Keratinocyte (primary cell): ENCODE measurements at regions not wholly inside any gene's neighbourhood (a gene's known extent, or its start where the extent isn't known, plus 50 kb on each side); places are given as distances from the start of the nearest gene placed in this dataset.

Experiments used
- DNase-seq: peaks from one replicate; pipeline ENCODE4 v3.0.0-alpha.2; 2011; ENCODE audit warnings: low read depth, missing footprints, low spot score
- FAIRE-seq: peaks from 2 replicates; lab custom pipeline; 2011; peaks lifted over from hg19 to GRCh38; lab: Jason Lieb, UNC
- H2AFZ ChIP-seq: 2 replicates; pipeline ENCODE4 v1.6.0; 2012; ENCODE audit warnings: low read length, control low read depth, inconsistent platforms; ENCODE audit not compliant: control insufficient read depth
- H3K27ac ChIP-seq: 2 replicates; pipeline ENCODE4 v1.5.1; 2011; ENCODE audit warnings: low read length; ENCODE audit not compliant: control insufficient read depth, insufficient read depth
- H3K27me3 ChIP-seq: 3 replicates; pipeline ENCODE4 v1.6.0; 2011; ENCODE audit warnings: low read length; ENCODE audit not compliant: control insufficient read depth, insufficient read depth; ENCODE audit errors: extremely low read depth
- H3K36me3 ChIP-seq, 2 experiments: 2 replicates in 1 of 2; 3 replicates in 1 of 2; pipeline ENCODE4 v1.5.1; 2011; ENCODE audit warnings: low read length in 2 of 2, mild to moderate bottlenecking in 1 of 2; ENCODE audit not compliant: control insufficient read depth in 2 of 2, insufficient read depth in 2 of 2; ENCODE audit errors: extremely low read depth in 1 of 2
- H3K4me1 ChIP-seq: 3 replicates; pipeline ENCODE4 v1.5.1; 2011; ENCODE audit warnings: low read length; ENCODE audit not compliant: control insufficient read depth, insufficient read depth; ENCODE audit errors: extremely low read depth
- H3K4me2 ChIP-seq: 3 replicates; pipeline ENCODE4 v1.6.0; 2011; ENCODE audit warnings: low read depth, low read length; ENCODE audit not compliant: control insufficient read depth, insufficient read depth; ENCODE audit errors: extremely low read depth
- H3K4me3 ChIP-seq, 3 experiments: fragments of 200-600 bp in 1 of 3; sonication (generic) in 1 of 3; 2 replicates in 2 of 3; 3 replicates in 1 of 3; pipeline ENCODE4 v1.5.1; 2011 to 2016; ENCODE audit warnings: low read length in 3 of 3, mild to moderate bottlenecking in 3 of 3, control low read depth in 2 of 3, inconsistent platforms in 1 of 3, low read depth in 1 of 3, mixed read lengths in 1 of 3, mixed run types in 1 of 3, moderate library complexity in 1 of 3; ENCODE audit not compliant: control insufficient read depth in 2 of 3, insufficient read depth in 2 of 3; ENCODE audit errors: extremely low read depth in 1 of 3
- H3K79me2 ChIP-seq: 2 replicates; pipeline ENCODE4 v1.6.0; 2012; ENCODE audit warnings: low read length; ENCODE audit not compliant: control insufficient read depth, insufficient read depth
- H3K9ac ChIP-seq: 3 replicates; pipeline ENCODE4 v1.6.0; 2011; ENCODE audit warnings: low read length; ENCODE audit not compliant: control insufficient read depth, insufficient read depth; ENCODE audit errors: extremely low read depth
- H3K9me1 ChIP-seq: 3 replicates; pipeline ENCODE4 v1.6.0; 2011; ENCODE audit warnings: low read length; ENCODE audit not compliant: control insufficient read depth, insufficient read depth; ENCODE audit errors: extremely low read depth
- H3K9me3 ChIP-seq: 2 replicates; pipeline ENCODE4 v1.5.1; 2012; ENCODE audit warnings: low read depth, low read length; ENCODE audit not compliant: control insufficient read depth
- H4K20me1 ChIP-seq: 3 replicates; pipeline ENCODE4 v1.6.0; 2011; ENCODE audit warnings: low read length; ENCODE audit not compliant: control insufficient read depth, insufficient read depth; ENCODE audit errors: extremely low read depth
- CTCF ChIP-seq, 3 experiments: IDR thresholded peaks in 1 of 3; conservative IDR thresholded peaks in 1 of 3; optimal IDR thresholded peaks in 1 of 3; 2 replicates in 2 of 3; 3 replicates in 1 of 3; pipeline versions ENCODE3 to v1.5.1; 2011; ENCODE audit warnings: low read length in 3 of 3, mild to moderate bottlenecking in 3 of 3, moderate library complexity in 2 of 3, control low read depth in 1 of 3, inconsistent platforms in 1 of 3; ENCODE audit not compliant: insufficient read depth in 2 of 3; ENCODE audit errors: extremely low read depth in 1 of 3
- EZH2 ChIP-seq: IDR thresholded peaks from one replicate; pipeline ENCODE4 v1.6.1; 2012; ENCODE audit warnings: inconsistent platforms, mild to moderate bottlenecking, low read length, moderate library complexity
- dilution Hi-C: fragments of 300-500 bp; cut with MboI; formaldehyde crosslinking; loops from one replicate; pipeline ENCODE4 v1.7.0; 2020; ENCODE audit warnings: low sequenced_read_pairs; ENCODE audit not compliant: extremely low pct_ligation_motif_present

GRCh38 chr18:21184396-21184996 lies 57.5 kb upstream of the GREB1L start:
- H3K9ac ChIP-seq, result no peak overlapping the region
- H2AFZ ChIP-seq, result no peak overlapping the region
- H3K36me3 ChIP-seq, result no peaks in the 10 kb centered on the region
- H3K4me3 ChIP-seq, result no peak overlapping the region
- DNase-seq (no peak), FAIRE-seq (no peak)
- no peaks in the 10 kb centered on the region for H3K27me3 ChIP-seq
- dilution Hi-C loops, result no loop called here
- TF ChIP-seq CTCF (optimal IDR thresholded peaks at IDR 0.05 in 1 of 3, IDR thresholded peaks at IDR 0.05 in 1 of 3, conservative IDR thresholded peaks at IDR 0.05 in 1 of 3; ENCODE audit: extremely low read depth in 1 of 3, insufficient read depth in 2 of 3, low read length in 3 of 3) (no peak), EZH2 (no peak)
- peaks cover 3% of the 10 kb centered on the region for H3K4me1 ChIP-seq
- no peaks in the 10 kb centered on the region for H4K20me1 ChIP-seq
- H3K9me1 ChIP-seq, result no peaks in the 10 kb centered on the region
- H3K9me3 ChIP-seq, result no peaks in the 10 kb centered on the region
- no peaks in the 10 kb centered on the region for H3K79me2 ChIP-seq
- no peak overlapping the region for H3K27ac ChIP-seq
- no peak overlapping the region for H3K4me2 ChIP-seq

- FAIRE-seq, result no peak
- Histone ChIP-seq H3K4me1 (peaks cover 3% of the 10 kb centered on the region), H3K9ac (no peak overlapping the region), H3K79me2 (no peaks in the 10 kb centered on the region), H3K9me1 (no peaks in the 10 kb centered on the region), H3K4me3 (no peak overlapping the region), H4K20me1 (no peaks in the 10 kb centered on the region), H3K4me2 (no peak overlapping the region), H3K27me3 (no peaks in the 10 kb centered on the region), H3K27ac (no peak overlapping the region), H3K9me3 (no peaks in the 10 kb centered on the region), H2AFZ (no peak overlapping the region), H3K36me3 (no peaks in the 10 kb centered on the region)
- dilution Hi-C loops, result no loop called here
- TF ChIP-seq CTCF (optimal IDR thresholded peaks at IDR 0.05 in 1 of 3, IDR thresholded peaks at IDR 0.05 in 1 of 3, conservative IDR thresholded peaks at IDR 0.05 in 1 of 3; ENCODE audit: extremely low read depth in 1 of 3, insufficient read depth in 2 of 3, low read length in 3 of 3), result no peak
- TF ChIP-seq EZH2, result no peak
- no peak for DNase-seq
Observed at GRCh38 chr18:21187886-21188285, 54.1 kb upstream of the GREB1L start.
